ENCODE measurements at regions not wholly inside any gene's neighbourhood (a gene's known extent, or its start where the extent isn't known, plus 50 kb on each side); places are given as distances from the start of the nearest gene placed in this dataset.

DNA sequence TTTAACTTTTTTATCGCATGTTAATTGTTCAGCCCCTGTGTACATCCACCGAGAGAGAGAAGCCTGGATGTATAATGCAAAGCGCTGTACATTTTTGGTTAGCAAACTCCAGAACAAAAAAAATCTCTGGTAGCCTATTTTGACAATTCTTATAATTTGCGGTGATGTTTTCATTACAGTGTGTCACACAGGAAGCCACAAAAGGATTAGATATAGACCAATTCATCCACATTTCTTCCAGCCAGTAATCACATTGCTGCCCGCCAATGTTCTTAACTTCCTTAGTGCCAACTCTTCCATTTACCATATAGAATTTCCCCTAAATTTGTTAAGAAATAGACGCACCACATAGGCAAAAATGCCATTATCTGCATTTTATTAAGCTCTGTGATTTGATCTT, 435.6 kb downstream of the EFNA5 start:
- TF ChIP-seq SIN3A (IDR thresholded peaks at IDR 0.05; ENCODE audit: borderline replicate concordance, insufficient read depth, low read length): no peak
- no peak for TF ChIP-seq TAF1 (IDR thresholded peaks at IDR 0.05; ENCODE audit: borderline replicate concordance, insufficient read depth, low read length)
- TF ChIP-seq, protein P1, sequence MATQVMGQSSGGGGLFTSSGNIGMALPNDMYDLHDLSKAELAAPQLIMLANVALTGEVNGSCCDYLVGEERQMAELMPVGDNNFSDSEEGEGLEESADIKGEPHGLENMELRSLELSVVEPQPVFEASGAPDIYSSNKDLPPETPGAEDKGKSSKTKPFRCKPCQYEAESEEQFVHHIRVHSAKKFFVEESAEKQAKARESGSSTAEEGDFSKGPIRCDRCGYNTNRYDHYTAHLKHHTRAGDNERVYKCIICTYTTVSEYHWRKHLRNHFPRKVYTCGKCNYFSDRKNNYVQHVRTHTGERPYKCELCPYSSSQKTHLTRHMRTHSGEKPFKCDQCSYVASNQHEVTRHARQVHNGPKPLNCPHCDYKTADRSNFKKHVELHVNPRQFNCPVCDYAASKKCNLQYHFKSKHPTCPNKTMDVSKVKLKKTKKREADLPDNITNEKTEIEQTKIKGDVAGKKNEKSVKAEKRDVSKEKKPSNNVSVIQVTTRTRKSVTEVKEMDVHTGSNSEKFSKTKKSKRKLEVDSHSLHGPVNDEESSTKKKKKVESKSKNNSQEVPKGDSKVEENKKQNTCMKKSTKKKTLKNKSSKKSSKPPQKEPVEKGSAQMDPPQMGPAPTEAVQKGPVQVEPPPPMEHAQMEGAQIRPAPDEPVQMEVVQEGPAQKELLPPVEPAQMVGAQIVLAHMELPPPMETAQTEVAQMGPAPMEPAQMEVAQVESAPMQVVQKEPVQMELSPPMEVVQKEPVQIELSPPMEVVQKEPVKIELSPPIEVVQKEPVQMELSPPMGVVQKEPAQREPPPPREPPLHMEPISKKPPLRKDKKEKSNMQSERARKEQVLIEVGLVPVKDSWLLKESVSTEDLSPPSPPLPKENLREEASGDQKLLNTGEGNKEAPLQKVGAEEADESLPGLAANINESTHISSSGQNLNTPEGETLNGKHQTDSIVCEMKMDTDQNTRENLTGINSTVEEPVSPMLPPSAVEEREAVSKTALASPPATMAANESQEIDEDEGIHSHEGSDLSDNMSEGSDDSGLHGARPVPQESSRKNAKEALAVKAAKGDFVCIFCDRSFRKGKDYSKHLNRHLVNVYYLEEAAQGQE (IDR thresholded peaks at IDR 0.05; ENCODE audit: insufficient read depth in 1 of 2, low read depth in 2 of 2, low read length in 2 of 2): no peak

Measured in PFSK-1 (cell line).